Smooth muscle cell (in vitro differentiated cells): ENCODE measurements at regions not wholly inside any gene's neighbourhood (a gene's known extent, or its start where the extent isn't known, plus 50 kb on each side); places are given as distances from the start of the nearest gene placed in this dataset.

Experiments
- DNase-seq: peaks from one replicate; lab custom pipeline; 2025; ENCODE audit not compliant: unreplicated experiment; lab: John Stamatoyannopoulos, UW
- H2AFZ ChIP-seq: fragments of 200-600 bp; sonication (generic); 2 replicates; pipeline ENCODE4 v1.6.0; 2016; ENCODE audit warnings: antibody characterized with exemption, low read depth, mild to moderate bottlenecking
- H3F3A ChIP-seq: fragments of 200-600 bp; sonication (generic); 2 replicates; pipeline ENCODE4 v1.6.0; 2017; ENCODE audit warnings: antibody characterized with exemption, low read depth
- H3K27ac ChIP-seq: fragments of 200-600 bp; sonication (generic); 2 replicates; pipeline ENCODE4 v1.5.1; 2016; ENCODE audit warnings: low read depth, mild to moderate bottlenecking
- H3K27me3 ChIP-seq: fragments of 200-600 bp; sonication (generic); 2 replicates; pipeline ENCODE4 v1.6.1; 2016; ENCODE audit warnings: low read depth, mild to moderate bottlenecking
- H3K36me3 ChIP-seq: fragments of 200-600 bp; sonication (generic); 2 replicates; pipeline ENCODE4 v1.5.1; 2016; ENCODE audit warnings: low read depth
- H3K4me1 ChIP-seq: fragments of 200-600 bp; sonication (generic); 2 replicates; pipeline ENCODE4 v1.5.1; 2016; ENCODE audit warnings: low read depth
- H3K4me2 ChIP-seq: fragments of 200-600 bp; sonication (generic); 2 replicates; pipeline ENCODE4 v1.6.0; 2016; ENCODE audit warnings: mild to moderate bottlenecking
- H3K4me3 ChIP-seq: fragments of 200-600 bp; sonication (generic); 2 replicates; pipeline ENCODE4 v1.5.1; 2016; ENCODE audit warnings: mild to moderate bottlenecking
- H3K79me2 ChIP-seq: fragments of 200-600 bp; sonication (generic); 2 replicates; pipeline ENCODE4 v1.6.0; 2016; ENCODE audit warnings: low read depth, mild to moderate bottlenecking
- H3K9ac ChIP-seq: fragments of 200-600 bp; sonication (generic); 2 replicates; pipeline ENCODE4 v1.6.0; 2016; ENCODE audit warnings: low read depth
- H3K9me3 ChIP-seq: fragments of 200-600 bp; sonication (generic); replicated peaks from 2 replicates; pipeline ENCODE4 v1.5.1; 2016; ENCODE audit warnings: low read depth
- H4K20me1 ChIP-seq: fragments of 200-600 bp; sonication (generic); 2 replicates; pipeline ENCODE4 v1.6.0; 2016; ENCODE audit warnings: low read depth
- WGBS: methylation state at CpG from one replicate; pipeline ENCODE4 v1.1.7; 2016; ENCODE audit warnings: low lambda C conversion rate; 5-methylcytosine and 5-hydroxymethylcytosine counted together
- TF ChIP-seq, protein P1 (sequence below): fragments of 200-600 bp; sonication (generic); IDR thresholded peaks from 2 replicates; pipeline ENCODE4 v1.5.1; 2017; ENCODE audit warnings: borderline replicate concordance, mild to moderate bottlenecking, antibody characterized with exemption; ENCODE audit not compliant: insufficient read depth, poor library complexity, severe bottlenecking

DNA sequence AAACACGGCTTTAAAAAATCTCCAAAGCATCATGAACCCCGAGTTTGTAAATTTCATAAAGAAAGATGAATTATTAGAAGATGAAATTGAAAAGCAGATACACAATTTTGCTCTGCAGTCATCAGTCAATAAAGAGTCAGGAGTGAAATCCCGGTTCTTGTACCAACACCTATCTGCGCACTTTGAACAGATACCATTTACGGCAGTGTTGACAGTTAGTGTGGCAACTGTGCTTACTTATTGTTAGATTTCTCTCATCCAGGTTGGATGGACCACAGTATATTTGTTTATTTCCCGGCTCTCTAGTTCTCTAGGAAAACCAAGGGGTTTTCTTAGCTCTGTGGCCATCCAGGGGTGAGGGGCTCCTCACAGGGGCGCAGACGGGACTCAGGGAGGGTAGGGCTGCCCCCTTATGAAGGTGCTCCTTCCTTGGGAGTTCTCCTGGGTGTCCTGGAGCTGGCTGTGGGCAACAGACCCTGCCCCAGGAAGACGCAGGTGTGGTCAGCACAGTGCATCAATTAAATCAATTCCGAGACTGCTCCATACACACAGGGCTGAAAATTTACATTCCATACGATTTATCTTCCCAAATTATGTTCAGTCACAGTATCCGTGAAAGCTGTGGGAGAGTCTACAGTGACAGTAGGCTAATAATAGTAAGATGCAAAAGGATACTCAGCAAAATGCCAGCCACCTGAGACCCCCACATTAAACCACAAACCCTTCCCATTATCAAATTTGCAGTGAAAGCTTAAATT is 107.0 kb upstream of the C1QTNF9B start:
- WGBS: 92% methylated on average over 12 of the region's 12 CpGs
- H3K79me2 ChIP-seq: no peaks in the 10 kb centered on the region
- no peak overlapping the region for H3K27ac ChIP-seq
- no peaks in the 10 kb centered on the region for H3K27me3 ChIP-seq
- no peaks in the 10 kb centered on the region for H3F3A ChIP-seq
- TF ChIP-seq, protein P1, sequence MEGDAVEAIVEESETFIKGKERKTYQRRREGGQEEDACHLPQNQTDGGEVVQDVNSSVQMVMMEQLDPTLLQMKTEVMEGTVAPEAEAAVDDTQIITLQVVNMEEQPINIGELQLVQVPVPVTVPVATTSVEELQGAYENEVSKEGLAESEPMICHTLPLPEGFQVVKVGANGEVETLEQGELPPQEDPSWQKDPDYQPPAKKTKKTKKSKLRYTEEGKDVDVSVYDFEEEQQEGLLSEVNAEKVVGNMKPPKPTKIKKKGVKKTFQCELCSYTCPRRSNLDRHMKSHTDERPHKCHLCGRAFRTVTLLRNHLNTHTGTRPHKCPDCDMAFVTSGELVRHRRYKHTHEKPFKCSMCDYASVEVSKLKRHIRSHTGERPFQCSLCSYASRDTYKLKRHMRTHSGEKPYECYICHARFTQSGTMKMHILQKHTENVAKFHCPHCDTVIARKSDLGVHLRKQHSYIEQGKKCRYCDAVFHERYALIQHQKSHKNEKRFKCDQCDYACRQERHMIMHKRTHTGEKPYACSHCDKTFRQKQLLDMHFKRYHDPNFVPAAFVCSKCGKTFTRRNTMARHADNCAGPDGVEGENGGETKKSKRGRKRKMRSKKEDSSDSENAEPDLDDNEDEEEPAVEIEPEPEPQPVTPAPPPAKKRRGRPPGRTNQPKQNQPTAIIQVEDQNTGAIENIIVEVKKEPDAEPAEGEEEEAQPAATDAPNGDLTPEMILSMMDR: no peak
- no peaks in the 10 kb centered on the region for H3K4me1 ChIP-seq
- H3K36me3 ChIP-seq: no peaks in the 10 kb centered on the region
- no peak overlapping the region for H3K4me2 ChIP-seq
- H3K9ac ChIP-seq: no peak overlapping the region
- DNase-seq: no peak
- no peaks in the 10 kb centered on the region for H4K20me1 ChIP-seq
- no peaks in the 10 kb centered on the region for H3K9me3 ChIP-seq
- no peak overlapping the region for H3K4me3 ChIP-seq
- no peak overlapping the region for H2AFZ ChIP-seq

DNA sequence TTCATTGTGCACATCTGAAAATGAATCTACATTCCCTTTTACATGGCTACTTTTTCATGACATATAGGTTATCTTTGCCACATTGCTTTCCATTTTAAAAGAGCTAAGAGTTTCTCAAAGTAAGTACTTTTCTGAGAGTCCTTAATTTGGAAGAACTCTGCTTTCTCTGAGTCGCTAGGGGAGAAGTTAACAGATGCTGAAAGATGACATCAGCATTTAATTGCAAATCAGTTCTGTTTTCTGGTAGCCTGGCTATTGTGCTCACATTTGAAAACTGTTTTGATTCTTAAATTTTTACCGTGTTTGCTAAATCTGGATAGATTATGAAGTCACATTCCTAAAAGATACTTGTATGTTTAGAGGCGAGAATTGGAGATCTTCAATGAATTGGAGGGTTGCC is 107.7 kb upstream of the C1QTNF9B start:
- no peaks in the 10 kb centered on the region for H3F3A ChIP-seq
- no peak for DNase-seq

DNA sequence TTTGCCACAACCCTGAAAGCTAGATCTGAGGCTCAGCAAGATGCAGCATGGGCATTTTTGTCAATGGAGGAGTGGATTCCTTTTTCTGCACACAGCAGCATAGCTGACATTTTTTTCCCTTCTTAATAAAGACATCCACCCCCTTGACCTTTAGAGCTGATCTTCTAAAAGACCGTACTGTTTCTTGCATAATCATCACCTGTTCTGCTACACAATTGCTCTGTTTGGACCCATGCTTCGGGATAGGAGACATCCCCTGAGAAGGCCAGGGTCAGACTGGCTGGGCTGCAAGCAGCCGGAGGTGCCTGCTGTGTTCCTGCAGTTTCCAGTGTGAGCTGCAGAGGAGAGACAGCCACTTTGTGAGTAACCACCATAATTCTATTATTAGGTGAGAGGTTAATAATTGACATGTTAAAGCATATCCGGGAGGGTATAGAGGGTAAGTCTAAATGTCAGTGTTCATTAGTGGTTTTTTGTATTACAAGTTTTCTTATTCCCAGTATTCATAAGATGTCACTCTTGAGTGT is 108.5 kb upstream of the C1QTNF9B start:
- DNase-seq: no peak
- Histone ChIP-seq H4K20me1 (no peaks in the 10 kb centered on the region), H3K4me1 (no peaks in the 10 kb centered on the region), H3K9ac (no peak overlapping the region), H3K79me2 (no peaks in the 10 kb centered on the region), H3K4me2 (no peak overlapping the region), H3F3A (no peaks in the 10 kb centered on the region), H2AFZ (no peak overlapping the region), H3K27ac (no peak overlapping the region), H3K27me3 (no peaks in the 10 kb centered on the region), H3K36me3 (no peaks in the 10 kb centered on the region), H3K4me3 (no peak overlapping the region), H3K9me3 (no peaks in the 10 kb centered on the region)
- TF ChIP-seq, protein P1: no peak
- 66% methylated on average over 4 of the region's 4 CpGs for WGBS

More for the DNA sequence above, 107.7 kb upstream of the C1QTNF9B start:
- H3K27ac ChIP-seq: no peak overlapping the region
- no peaks in the 10 kb centered on the region for H3K79me2 ChIP-seq
- no peaks in the 10 kb centered on the region for H3K9me3 ChIP-seq
- no peak overlapping the region for H3K4me2 ChIP-seq
- no peaks in the 10 kb centered on the region for H3K27me3 ChIP-seq
- no peaks in the 10 kb centered on the region for H3K36me3 ChIP-seq
- H4K20me1 ChIP-seq: no peaks in the 10 kb centered on the region
- no peak overlapping the region for H3K9ac ChIP-seq
- no peak overlapping the region for H2AFZ ChIP-seq
- no peaks in the 10 kb centered on the region for H3K4me1 ChIP-seq
- H3K4me3 ChIP-seq: no peak overlapping the region
- WGBS: 62% methylated on average over 3 of the region's 3 CpGs
- TF ChIP-seq, protein P1: no peak
